CD8-positive, alpha-beta memory T cell (primary cell): ENCODE measurements at regions not wholly inside any gene's neighbourhood (a gene's known extent, or its start where the extent isn't known, plus 50 kb on each side); places are given as distances from the start of the nearest gene placed in this dataset.

Source experiments
- CTCF ChIA-PET: fragments of 350-600 bp; sonication (Branson Sonifier 250); formaldehyde crosslinking; loops from one replicate; lab custom pipeline; 2021; ENCODE audit warnings: antibody characterized with exemption; lab: Charles Lee
- POLR2A ChIA-PET: fragments of 350-600 bp; sonication (Branson Sonifier 250); formaldehyde crosslinking; loops from one replicate; lab custom pipeline; 2021; ENCODE audit warnings: antibody characterized with exemption; lab: Charles Lee
- DNase-seq, 5 donors: peaks; one replicate each; pipeline versions ENCODE4 v3.0.0 to v3.0.0-alpha.2; 2020 to 2022; ENCODE audit warnings: mixed read lengths in 1 of 5
- H3K27ac ChIP-seq: one replicate; pipeline ENCODE4 v1.7.0; 2013; ENCODE audit warnings: low read depth, mild to moderate bottlenecking, low read length, moderate library complexity
- H3K27me3 ChIP-seq: 2 replicates; pipeline ENCODE4 v1.7.0; 2013; ENCODE audit warnings: low read length, mild to moderate bottlenecking; ENCODE audit not compliant: insufficient read depth, poor library complexity, severe bottlenecking
- H3K36me3 ChIP-seq: 2 replicates; pipeline ENCODE4 v1.7.0; 2013; ENCODE audit warnings: mild to moderate bottlenecking, low read length, moderate library complexity; ENCODE audit not compliant: insufficient read depth
- H3K4me1 ChIP-seq: 2 replicates; pipeline ENCODE4 v1.7.0; 2013; ENCODE audit warnings: mild to moderate bottlenecking, low read length, moderate library complexity; ENCODE audit not compliant: insufficient read depth
- H3K4me3 ChIP-seq: 2 replicates; pipeline ENCODE4 v1.7.0; 2013; ENCODE audit warnings: mild to moderate bottlenecking, low read length
- H3K9me3 ChIP-seq: 2 replicates; pipeline ENCODE4 v1.7.0; 2013; ENCODE audit warnings: mild to moderate bottlenecking, low read length
- H3K27ac Mint-ChIP-seq, 8 donors: one replicate each; pipeline ENCODE4 v1.8.0; 2020 to 2021; ENCODE audit warnings: mixed read lengths in 8 of 8, mild to moderate bottlenecking in 6 of 8, inconsistent platforms in 3 of 8, moderate library complexity in 3 of 8
- H3K27me3 Mint-ChIP-seq, 2 donors: one replicate each; pipeline ENCODE4 v1.8.0; 2020 to 2021; ENCODE audit warnings: mixed read lengths in 2 of 2, mild to moderate bottlenecking in 1 of 2, moderate library complexity in 1 of 2
- H3K36me3 Mint-ChIP-seq, 3 donors: one replicate each; pipeline ENCODE4 v1.8.0; 2020 to 2021; ENCODE audit warnings: mixed read lengths in 3 of 3, inconsistent platforms in 1 of 3, mild to moderate bottlenecking in 1 of 3
- H3K4me1 Mint-ChIP-seq, 3 donors: one replicate each; pipeline ENCODE4 v1.8.0; 2020 to 2021; ENCODE audit warnings: mixed read lengths in 3 of 3, inconsistent platforms in 1 of 3, mild to moderate bottlenecking in 1 of 3
- H3K4me3 Mint-ChIP-seq, 7 donors: one replicate each; pipeline ENCODE4 v1.8.0; 2020 to 2021; ENCODE audit warnings: mixed read lengths in 7 of 7, mild to moderate bottlenecking in 6 of 7, moderate library complexity in 4 of 7, inconsistent platforms in 2 of 7
- H3K9me3 Mint-ChIP-seq, 5 donors: one replicate each; pipeline ENCODE4 v1.8.0; 2020 to 2022; ENCODE audit warnings: mixed read lengths in 5 of 5, mild to moderate bottlenecking in 3 of 5, moderate library complexity in 2 of 5, inconsistent platforms in 1 of 5

- POLR2A ChIA-PET = no interaction called here
- CTCF ChIA-PET = no interaction called here
- no peaks in the 10 kb centered on the region for H3K9me3 ChIP-seq
Measured at GRCh38 chr15:35298509-35298908, 213.4 kb upstream of the NANOGP8 start.

GRCh38 chr15:35293353-35294130 lies 208.4 kb upstream of the NANOGP8 start:
- Histone ChIP-seq H3K4me1 (no peaks in the 10 kb centered on the region), H3K27me3 (no peaks in the 10 kb centered on the region), H3K9me3 (no peaks in the 10 kb centered on the region), H3K4me3 (no peak overlapping the region), H3K27ac (no peak overlapping the region), H3K36me3 (no peaks in the 10 kb centered on the region)
- H3K27ac Mint-ChIP-seq = no peak overlapping the region
- peaks cover 0 to 3% (median 0%) of the 10 kb centered on the region in 5 donors for H3K9me3 Mint-ChIP-seq
- no peak for DNase-seq
- no peaks in the 10 kb centered on the region for H3K36me3 Mint-ChIP-seq
- ChIA-PET POLR2A (no interaction called here), CTCF (no interaction called here)
- H3K4me1 Mint-ChIP-seq = no peaks in the 10 kb centered on the region
- no peak overlapping the region for H3K4me3 Mint-ChIP-seq
- H3K27me3 Mint-ChIP-seq = no peaks in the 10 kb centered on the region

More at GRCh38 chr15:35298509-35298908, 213.4 kb upstream of the NANOGP8 start:
- Mint-ChIP-seq H3K27me3 (no peaks in the 10 kb centered on the region), H3K4me1 (no peaks in the 10 kb centered on the region), H3K27ac (no peak overlapping the region), H3K4me3 (no peak overlapping the region), H3K9me3 (peaks cover 0 to 3% (median 2%) of the 10 kb centered on the region in 5 donors), H3K36me3 (no peaks in the 10 kb centered on the region)
- Histone ChIP-seq H3K36me3 (no peaks in the 10 kb centered on the region), H3K4me3 (no peak overlapping the region), H3K27me3 (no peaks in the 10 kb centered on the region), H3K27ac (no peak overlapping the region), H3K4me1 (no peaks in the 10 kb centered on the region)
- DNase-seq = no peak

GRCh38 chr15:35290301-35290721 lies 205.2 kb upstream of the NANOGP8 start:
- no peaks in the 10 kb centered on the region for H3K4me1 Mint-ChIP-seq
- H3K9me3 Mint-ChIP-seq = peaks cover 0 to 3% (median 0%) of the 10 kb centered on the region in 5 donors
- no peaks in the 10 kb centered on the region for H3K4me1 ChIP-seq
- no peaks in the 10 kb centered on the region for H3K36me3 ChIP-seq
- H3K27me3 Mint-ChIP-seq = no peaks in the 10 kb centered on the region
- H3K27me3 ChIP-seq = no peaks in the 10 kb centered on the region
- H3K9me3 ChIP-seq = no peaks in the 10 kb centered on the region
- no peak overlapping the region for H3K4me3 ChIP-seq
- no peak overlapping the region for H3K27ac Mint-ChIP-seq
- ChIA-PET POLR2A (no interaction called here), CTCF (interaction anchor here (0.8 kb wide), 1 partner anchor 17 kb away, joined by 3 read pairs; no protein-coding TSS in a partner anchor)
- H3K36me3 Mint-ChIP-seq = no peaks in the 10 kb centered on the region
- H3K27ac ChIP-seq = no peak overlapping the region
- no peak for DNase-seq
- H3K4me3 Mint-ChIP-seq = no peak overlapping the region

- no peak overlapping the region for H3K27ac ChIP-seq
- DNase-seq = no peak
- H3K9me3 ChIP-seq = no peaks in the 10 kb centered on the region
- Mint-ChIP-seq H3K27me3 (no peaks in the 10 kb centered on the region), H3K9me3 (peaks cover 0 to 4% (median 0%) of the 10 kb centered on the region in 5 donors), H3K4me3 (no peak overlapping the region), H3K36me3 (no peaks in the 10 kb centered on the region), H3K27ac (no peak overlapping the region), H3K4me1 (no peaks in the 10 kb centered on the region)
- no peaks in the 10 kb centered on the region for H3K4me1 ChIP-seq
- no peak overlapping the region for H3K4me3 ChIP-seq
- CTCF ChIA-PET = no interaction called here
- no peaks in the 10 kb centered on the region for H3K36me3 ChIP-seq
- H3K27me3 ChIP-seq = no peaks in the 10 kb centered on the region
- POLR2A ChIA-PET = no interaction called here
Measured at GRCh38 chr15:35289024-35289617, 204.0 kb upstream of the NANOGP8 start.

GRCh38 chr15:35288580-35288979 lies 203.5 kb upstream of the NANOGP8 start:
- Mint-ChIP-seq H3K36me3 (no peaks in the 10 kb centered on the region), H3K27me3 (no peaks in the 10 kb centered on the region), H3K4me3 (no peak overlapping the region), H3K9me3 (peaks cover 0 to 4% (median 4%) of the 10 kb centered on the region in 5 donors), H3K27ac (no peak overlapping the region), H3K4me1 (no peaks in the 10 kb centered on the region)
- Histone ChIP-seq H3K27me3 (no peaks in the 10 kb centered on the region), H3K27ac (no peak overlapping the region), H3K4me3 (no peak overlapping the region), H3K36me3 (no peaks in the 10 kb centered on the region), H3K4me1 (no peaks in the 10 kb centered on the region), H3K9me3 (no peaks in the 10 kb centered on the region)
- DNase-seq = no peak
- ChIA-PET POLR2A (no interaction called here), CTCF (no interaction called here)

GRCh38 chr15:35286721-35287120 lies 201.6 kb upstream of the NANOGP8 start:
- ChIA-PET POLR2A (no interaction called here), CTCF (no interaction called here)
- no peaks in the 10 kb centered on the region for H3K9me3 ChIP-seq
- H3K4me3 ChIP-seq = no peak overlapping the region
- no peak for DNase-seq
- Mint-ChIP-seq H3K4me1 (no peaks in the 10 kb centered on the region), H3K27me3 (no peaks in the 10 kb centered on the region), H3K9me3 (peaks cover 0 to 7% (median 5%) of the 10 kb centered on the region in 5 donors), H3K4me3 (no peak overlapping the region), H3K27ac (no peak overlapping the region), H3K36me3 (no peaks in the 10 kb centered on the region)
- H3K4me1 ChIP-seq = no peaks in the 10 kb centered on the region
- H3K36me3 ChIP-seq = no peaks in the 10 kb centered on the region
- H3K27me3 ChIP-seq = no peaks in the 10 kb centered on the region
- no peak overlapping the region for H3K27ac ChIP-seq

GRCh38 chr15:35282965-35283496 lies 197.9 kb upstream of the NANOGP8 start:
- no peaks in the 10 kb centered on the region for H3K4me1 ChIP-seq
- no peak overlapping the region for H3K4me3 ChIP-seq
- H3K9me3 ChIP-seq = no peaks in the 10 kb centered on the region
- ChIA-PET POLR2A (no interaction called here), CTCF (no interaction called here)
- H3K9me3 Mint-ChIP-seq = peaks cover 6 to 17% (median 14%) of the 10 kb centered on the region in 5 donors
- DNase-seq = no peak
- no peaks in the 10 kb centered on the region for H3K36me3 Mint-ChIP-seq
- H3K27me3 Mint-ChIP-seq = peaks cover 0 to 2% of the 10 kb centered on the region in 2 donors
- H3K27ac ChIP-seq = no peak overlapping the region
- H3K27me3 ChIP-seq = no peaks in the 10 kb centered on the region
- H3K4me1 Mint-ChIP-seq = no peaks in the 10 kb centered on the region
- H3K4me3 Mint-ChIP-seq = no peak overlapping the region
- no peak overlapping the region for H3K27ac Mint-ChIP-seq
- H3K36me3 ChIP-seq = no peaks in the 10 kb centered on the region

GRCh38 chr15:35281515-35281914 lies 196.4 kb upstream of the NANOGP8 start:
- no peaks in the 10 kb centered on the region for H3K4me1 ChIP-seq
- POLR2A ChIA-PET = no interaction called here
- H3K36me3 ChIP-seq = no peaks in the 10 kb centered on the region
- no peaks in the 10 kb centered on the region for H3K4me1 Mint-ChIP-seq
- H3K36me3 Mint-ChIP-seq = peaks cover 0 to 4% (median 0%) of the 10 kb centered on the region in 3 donors
- no peak overlapping the region for H3K4me3 Mint-ChIP-seq
- H3K4me3 ChIP-seq = no peak overlapping the region
- H3K27ac Mint-ChIP-seq = no peak overlapping the region
- CTCF ChIA-PET = no interaction called here
- no peak overlapping the region for H3K27ac ChIP-seq
- H3K27me3 ChIP-seq = no peaks in the 10 kb centered on the region
- H3K9me3 Mint-ChIP-seq = peaks cover 20 to 30% (median 24%) of the 10 kb centered on the region in 5 donors
- H3K9me3 ChIP-seq = no peaks in the 10 kb centered on the region
- peaks cover 0 to 2% of the 10 kb centered on the region in 2 donors for H3K27me3 Mint-ChIP-seq
- no peak for DNase-seq
